HG03103 (cell line): ENCODE measurements at regions not wholly inside any gene's neighbourhood (a gene's known extent, or its start where the extent isn't known, plus 50 kb on each side); places are given as distances from the start of the nearest gene placed in this dataset.

Experiments used
- ATAC-seq: cut with Tn5 transposase; IDR thresholded peaks from one replicate; pipeline ENCODE4 v1.9.1; 2021; ENCODE audit warnings: low read depth; ENCODE audit not compliant: unreplicated experiment

GRCh38 chr11:45062115-45062514 is 84.3 kb upstream of the PRDM11 start:
- ATAC-seq, result no peak

GRCh38 chr11:45062974-45063635 is 83.3 kb upstream of the PRDM11 start:
- ATAC-seq, result no peak

- no peak for ATAC-seq
Observed at GRCh38 chr11:45063669-45064068, 82.8 kb upstream of the PRDM11 start.

GRCh38 chr11:45067966-45068365 is 78.5 kb upstream of the PRDM11 start:
- no peak for ATAC-seq

- ATAC-seq, result no peak
Observed at GRCh38 chr11:45071232-45071631, 75.2 kb upstream of the PRDM11 start.

- no peak for ATAC-seq
Observed at GRCh38 chr11:45073685-45074141, 72.7 kb upstream of the PRDM11 start.

GRCh38 chr11:45075519-45075918 is 70.9 kb upstream of the PRDM11 start:
- no peak for ATAC-seq

GRCh38 chr11:45075952-45076351 is 70.5 kb upstream of the PRDM11 start:
- ATAC-seq, result no peak

- no peak for ATAC-seq
Observed at GRCh38 chr11:45076761-45077160, 69.7 kb upstream of the PRDM11 start.

GRCh38 chr11:45078236-45079074 is 68.0 kb upstream of the PRDM11 start:
- no peak for ATAC-seq

- no peak for ATAC-seq
Observed at GRCh38 chr11:45079075-45079444, 67.4 kb upstream of the PRDM11 start.

- no peak for ATAC-seq
Observed at GRCh38 chr11:45079567-45079942, 66.9 kb upstream of the PRDM11 start.

- no peak for ATAC-seq
Observed at GRCh38 chr11:45079943-45080719, 66.3 kb upstream of the PRDM11 start.

GRCh38 chr11:45082744-45083543 is 63.5 kb upstream of the PRDM11 start:
- no peak for ATAC-seq

- ATAC-seq, result no peak
Observed at GRCh38 chr11:45083544-45084087, 62.8 kb upstream of the PRDM11 start.

- no peak for ATAC-seq
Observed at GRCh38 chr11:45085646-45086501, 60.6 kb upstream of the PRDM11 start.

GRCh38 chr11:45086526-45086925 is 59.9 kb upstream of the PRDM11 start:
- no peak for ATAC-seq

- ATAC-seq, result no peak
Observed at GRCh38 chr11:45087086-45087899, 59.1 kb upstream of the PRDM11 start.

- ATAC-seq, result no peak
Observed at GRCh38 chr11:45087900-45088160, 58.6 kb upstream of the PRDM11 start.
